Duodenal mucosa (tissue), 2 donors: ENCODE measurements at regions not wholly inside any gene's neighbourhood (a gene's known extent, or its start where the extent isn't known, plus 50 kb on each side); places are given as distances from the start of the nearest gene placed in this dataset.

Experiments
- H3K27ac ChIP-seq: one replicate; pipeline ENCODE4 v1.7.0; 2013; ENCODE audit warnings: low read depth, low read length
- H3K27me3 ChIP-seq, 2 donors: one replicate each; pipeline ENCODE4 v1.7.0; 2013; ENCODE audit warnings: low read length in 2 of 2, control low read depth in 1 of 2; ENCODE audit not compliant: insufficient read depth in 2 of 2, control insufficient read depth in 1 of 2
- H3K36me3 ChIP-seq, 2 donors: one replicate each; pipeline ENCODE4 v1.7.0; 2013; ENCODE audit warnings: low read length in 2 of 2, control low read depth in 1 of 2; ENCODE audit not compliant: insufficient read depth in 2 of 2, control insufficient read depth in 1 of 2
- H3K4me1 ChIP-seq, 2 donors: one replicate each; pipeline ENCODE4 v1.7.0; 2013; ENCODE audit warnings: low read length in 2 of 2, control low read depth in 1 of 2; ENCODE audit not compliant: insufficient read depth in 2 of 2, control insufficient read depth in 1 of 2
- H3K4me3 ChIP-seq, 2 donors: one replicate each; pipeline ENCODE4 v1.7.0; 2013; ENCODE audit warnings: low read length in 2 of 2, low read depth in 1 of 2
- H3K9ac ChIP-seq, 2 donors: one replicate each; pipeline ENCODE4 v1.7.0; 2013; ENCODE audit warnings: low read length in 2 of 2, low read depth in 1 of 2
- H3K9me3 ChIP-seq, 2 donors: one replicate each; pipeline ENCODE4 v1.7.0; 2013; ENCODE audit warnings: low read length in 2 of 2, control low read depth in 1 of 2; ENCODE audit not compliant: control insufficient read depth in 1 of 2

DNA sequence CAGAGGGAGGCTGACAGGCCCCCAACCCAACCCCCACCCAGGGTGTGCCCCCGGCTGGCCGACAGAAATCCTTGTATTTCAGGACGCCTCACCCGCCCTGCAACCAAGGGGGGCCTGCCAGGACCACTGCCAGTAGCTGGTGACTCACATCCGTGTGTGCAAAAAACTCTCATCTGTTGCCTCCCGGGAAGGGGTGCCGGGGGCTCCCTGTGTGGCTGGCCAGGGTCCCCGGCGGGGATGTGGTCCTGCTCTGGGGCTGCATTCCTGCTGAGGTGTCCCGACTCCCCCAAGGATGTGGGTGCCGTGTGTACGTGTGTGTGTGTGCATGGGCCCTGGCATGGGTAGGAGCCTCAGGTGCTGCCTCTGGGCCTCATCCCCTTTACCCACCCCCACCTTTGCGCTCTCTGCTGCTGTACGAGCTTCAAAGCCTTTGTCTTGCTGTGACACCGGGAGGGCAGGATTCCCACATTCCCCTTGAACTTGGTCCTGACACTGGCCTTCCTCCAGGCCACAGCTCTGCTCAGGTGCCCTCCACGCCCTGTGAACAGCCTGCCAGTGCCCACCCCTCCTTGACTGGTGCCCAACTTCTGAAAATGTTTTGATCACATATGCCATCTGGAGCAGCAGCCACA, 226.3 kb upstream of the HDAC4 start:
- Histone ChIP-seq H3K9me3 (no peaks in the 10 kb centered on the region), H3K27me3 (no peaks in the 10 kb centered on the region), H3K9ac (no peak overlapping the region), H3K27ac (no peak overlapping the region), H3K36me3 (no peaks in the 10 kb centered on the region), H3K4me1 (no peaks in the 10 kb centered on the region), H3K4me3 (no peak overlapping the region)

DNA sequence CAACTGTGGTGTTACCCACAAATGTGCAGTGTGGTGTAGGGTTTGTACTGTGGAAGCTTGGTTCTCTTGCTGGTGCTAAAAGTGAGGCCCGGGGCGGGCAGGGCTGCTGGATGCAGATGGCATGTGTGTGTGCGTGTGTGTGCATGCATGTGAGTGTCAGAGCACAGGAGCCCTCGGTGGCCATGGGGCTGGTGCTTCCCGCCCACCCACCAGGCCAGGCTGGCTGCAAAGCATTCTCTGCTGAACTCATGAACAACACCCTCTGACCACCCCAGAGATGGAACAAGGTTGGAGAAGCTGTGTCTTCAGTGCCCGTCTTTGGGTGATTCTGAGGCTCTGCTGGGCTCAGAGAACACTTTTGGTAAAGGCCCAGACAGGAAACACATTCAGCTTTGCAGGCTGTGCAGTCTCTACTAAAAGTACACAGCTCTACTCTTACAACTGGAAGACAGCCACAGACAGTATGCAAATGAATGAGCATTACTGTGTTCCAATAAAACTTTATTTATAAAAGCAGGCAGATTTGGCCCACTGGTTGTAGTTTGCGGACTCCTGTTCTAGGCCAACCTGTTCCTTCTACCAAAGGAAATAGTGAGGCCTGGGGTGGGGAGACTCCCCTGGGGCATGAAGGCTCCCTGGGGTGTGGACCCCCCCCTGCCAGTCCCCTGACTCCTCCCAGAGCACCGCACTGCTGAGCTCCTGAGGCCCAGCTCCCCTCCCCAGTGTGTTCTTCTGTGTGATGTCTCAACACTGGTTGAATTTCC, 225.3 kb upstream of the HDAC4 start:
- Histone ChIP-seq H3K9me3 (no peaks in the 10 kb centered on the region), H3K4me1 (no peaks in the 10 kb centered on the region), H3K27me3 (no peaks in the 10 kb centered on the region), H3K9ac (no peak overlapping the region), H3K36me3 (no peaks in the 10 kb centered on the region), H3K4me3 (no peak overlapping the region), H3K27ac (no peak overlapping the region)

DNA sequence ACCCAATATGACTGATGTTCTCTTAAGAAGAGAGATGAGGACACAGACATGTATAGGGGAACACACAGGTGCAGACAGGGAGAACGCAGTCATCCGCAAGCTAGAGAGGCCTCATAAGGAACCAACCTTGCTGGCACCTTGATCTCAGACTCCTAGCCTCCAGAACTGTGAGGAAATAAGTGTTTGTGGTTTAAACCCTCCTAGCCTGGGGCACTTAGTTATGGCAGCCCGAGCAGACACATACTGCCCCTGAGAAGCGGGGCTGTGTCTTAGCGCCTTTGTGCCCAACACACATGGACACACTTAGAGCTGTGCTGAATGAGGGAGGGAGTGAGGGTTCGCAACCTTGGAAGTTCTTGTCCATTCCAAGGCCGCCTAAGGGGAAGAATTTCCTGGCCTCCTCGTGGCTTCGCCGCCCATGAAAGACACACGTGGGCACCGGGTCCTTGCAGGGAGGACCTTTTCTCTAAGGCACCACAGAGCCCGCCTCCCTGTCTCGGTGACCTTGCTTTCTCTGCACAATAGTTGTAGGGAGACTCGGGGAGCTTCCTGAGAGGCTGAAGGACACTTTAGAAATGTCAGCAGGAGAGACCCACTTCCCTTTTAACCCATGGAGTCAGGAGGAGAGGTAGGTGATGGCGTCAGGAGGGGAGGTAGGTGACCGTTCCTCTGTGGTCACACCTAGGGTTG, 224.5 kb upstream of the HDAC4 start:
- Histone ChIP-seq H3K9ac (no peak overlapping the region), H3K9me3 (no peaks in the 10 kb centered on the region), H3K4me3 (no peak overlapping the region), H3K36me3 (no peaks in the 10 kb centered on the region), H3K27me3 (no peaks in the 10 kb centered on the region), H3K27ac (no peak overlapping the region), H3K4me1 (no peaks in the 10 kb centered on the region)

DNA sequence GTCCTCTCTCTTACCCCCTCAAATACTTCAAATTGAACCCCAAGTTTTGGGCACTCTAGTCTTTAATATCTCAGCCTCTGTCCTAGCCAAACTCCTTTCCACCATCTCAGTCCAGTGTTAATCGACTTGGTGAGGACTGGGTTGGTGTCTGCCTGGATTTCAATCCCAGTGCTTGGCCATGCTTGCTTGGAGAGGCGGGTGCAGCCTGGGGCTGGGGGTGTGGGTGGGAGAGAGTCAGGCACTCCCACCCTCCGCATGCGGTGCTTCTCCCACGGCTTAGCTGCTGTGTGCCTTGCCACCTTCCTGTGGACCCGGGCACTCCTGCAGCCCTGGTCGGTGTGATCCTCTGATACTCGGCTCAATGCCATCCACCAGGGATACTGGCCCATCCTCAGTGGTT, 220.8 kb upstream of the HDAC4 start:
- Histone ChIP-seq H3K36me3 (no peaks in the 10 kb centered on the region), H3K4me3 (no peak overlapping the region), H3K4me1 (no peaks in the 10 kb centered on the region), H3K9me3 (no peaks in the 10 kb centered on the region), H3K27ac (no peak overlapping the region), H3K27me3 (no peaks in the 10 kb centered on the region), H3K9ac (no peak overlapping the region)

DNA sequence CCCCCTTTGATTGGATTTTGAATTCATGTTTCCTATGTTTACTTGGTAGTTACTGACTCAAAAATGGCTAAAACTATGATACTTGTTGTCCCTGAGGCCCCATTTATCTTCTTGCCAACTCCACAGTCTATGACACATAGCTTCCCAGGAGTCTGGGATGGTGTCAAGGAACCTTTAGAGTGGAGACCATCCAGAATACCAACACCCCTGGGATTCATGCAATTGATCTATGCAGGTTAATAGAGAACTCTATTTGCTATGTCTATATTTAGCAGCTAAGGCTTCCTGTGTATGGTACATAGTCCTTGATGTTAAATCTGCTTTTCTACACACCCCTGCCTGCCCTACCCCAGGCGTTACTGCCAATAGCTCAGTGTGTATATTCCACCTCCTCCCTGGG, 218.5 kb upstream of the HDAC4 start:
- Histone ChIP-seq H3K4me1 (no peaks in the 10 kb centered on the region), H3K36me3 (no peaks in the 10 kb centered on the region), H3K27ac (no peak overlapping the region), H3K9me3 (no peaks in the 10 kb centered on the region), H3K4me3 (no peak overlapping the region), H3K27me3 (no peaks in the 10 kb centered on the region), H3K9ac (no peak overlapping the region)

DNA sequence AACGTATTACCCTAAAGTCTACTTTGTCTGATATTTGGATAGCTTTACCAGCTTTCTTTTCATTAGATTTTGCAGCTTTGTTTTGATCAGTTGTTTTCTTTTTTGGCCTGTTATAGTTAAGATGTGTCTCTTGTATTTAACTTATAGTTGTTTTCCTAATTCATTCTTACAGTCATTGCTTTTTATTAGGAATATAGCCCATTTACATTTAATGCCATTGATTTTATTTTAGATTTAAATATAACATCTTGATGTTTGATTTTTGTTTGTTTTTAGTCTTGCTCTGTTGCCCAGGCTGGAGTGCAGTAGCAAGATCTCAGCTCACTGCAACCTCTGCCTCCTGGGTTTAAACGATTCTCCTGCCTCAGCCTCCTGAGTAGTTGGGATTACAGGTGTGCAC, 215.9 kb upstream of the HDAC4 start:
- Histone ChIP-seq H3K4me3 (no peak overlapping the region), H3K27ac (no peak overlapping the region), H3K36me3 (no peaks in the 10 kb centered on the region), H3K4me1 (no peaks in the 10 kb centered on the region), H3K27me3 (no peaks in the 10 kb centered on the region), H3K9me3 (no peaks in the 10 kb centered on the region), H3K9ac (no peak overlapping the region)

DNA sequence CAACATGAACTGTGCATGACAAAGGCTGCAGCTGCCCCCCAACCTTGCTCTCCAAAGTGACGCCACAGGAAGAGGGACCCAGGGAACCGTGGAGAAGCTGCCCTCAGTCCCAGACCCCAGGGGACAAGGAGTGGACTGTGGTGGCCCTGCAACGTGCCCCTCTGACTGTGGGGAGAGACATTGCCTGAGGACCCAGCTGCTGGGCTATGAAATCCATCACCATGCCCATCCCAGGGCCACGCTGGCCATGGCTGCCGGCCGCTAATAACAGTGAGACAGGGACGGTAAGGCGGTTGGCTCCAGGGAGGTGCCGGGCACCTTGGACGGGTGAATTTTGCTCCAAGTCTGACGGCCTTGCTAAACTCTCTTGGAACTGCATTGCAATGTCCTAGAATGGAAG, 211.3 kb upstream of the HDAC4 start:
- no peaks in the 10 kb centered on the region for H3K27me3 ChIP-seq
- H3K36me3 ChIP-seq: no peaks in the 10 kb centered on the region
- no peaks in the 10 kb centered on the region for H3K9me3 ChIP-seq
- H3K9ac ChIP-seq: no peak overlapping the region
- H3K4me3 ChIP-seq: no peak overlapping the region
- H3K27ac ChIP-seq: no peak overlapping the region
- H3K4me1 ChIP-seq: no peaks in the 10 kb centered on the region

DNA sequence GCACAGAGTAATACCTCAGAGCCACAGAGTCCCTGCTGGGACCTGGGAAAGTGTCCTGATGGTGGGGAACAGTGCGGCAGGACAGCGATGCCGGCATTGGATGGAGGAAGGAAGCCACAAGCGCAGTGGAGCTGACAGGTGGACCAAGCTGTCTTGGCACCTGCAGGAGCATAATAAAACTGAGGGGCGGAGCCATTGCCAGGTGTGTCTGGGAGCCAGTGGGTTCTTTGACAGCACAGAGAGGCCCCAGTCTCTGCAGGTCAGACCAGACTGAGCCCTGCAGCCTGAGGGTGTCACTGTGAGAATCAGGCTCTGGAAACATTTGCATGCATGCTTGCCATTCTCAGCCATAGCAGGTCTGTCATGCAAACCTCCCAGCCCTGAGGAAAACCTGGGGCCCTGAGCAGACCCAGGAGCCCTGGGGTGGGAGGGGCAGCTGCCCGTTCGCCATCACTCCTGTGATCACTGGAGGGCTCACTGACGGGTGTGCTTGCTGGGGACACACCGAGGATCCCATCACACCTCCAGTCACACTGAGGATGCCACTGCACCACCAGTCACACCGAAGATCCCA, 210.5 kb upstream of the HDAC4 start:
- Histone ChIP-seq H3K27ac (no peak overlapping the region), H3K4me3 (no peak overlapping the region)

DNA sequence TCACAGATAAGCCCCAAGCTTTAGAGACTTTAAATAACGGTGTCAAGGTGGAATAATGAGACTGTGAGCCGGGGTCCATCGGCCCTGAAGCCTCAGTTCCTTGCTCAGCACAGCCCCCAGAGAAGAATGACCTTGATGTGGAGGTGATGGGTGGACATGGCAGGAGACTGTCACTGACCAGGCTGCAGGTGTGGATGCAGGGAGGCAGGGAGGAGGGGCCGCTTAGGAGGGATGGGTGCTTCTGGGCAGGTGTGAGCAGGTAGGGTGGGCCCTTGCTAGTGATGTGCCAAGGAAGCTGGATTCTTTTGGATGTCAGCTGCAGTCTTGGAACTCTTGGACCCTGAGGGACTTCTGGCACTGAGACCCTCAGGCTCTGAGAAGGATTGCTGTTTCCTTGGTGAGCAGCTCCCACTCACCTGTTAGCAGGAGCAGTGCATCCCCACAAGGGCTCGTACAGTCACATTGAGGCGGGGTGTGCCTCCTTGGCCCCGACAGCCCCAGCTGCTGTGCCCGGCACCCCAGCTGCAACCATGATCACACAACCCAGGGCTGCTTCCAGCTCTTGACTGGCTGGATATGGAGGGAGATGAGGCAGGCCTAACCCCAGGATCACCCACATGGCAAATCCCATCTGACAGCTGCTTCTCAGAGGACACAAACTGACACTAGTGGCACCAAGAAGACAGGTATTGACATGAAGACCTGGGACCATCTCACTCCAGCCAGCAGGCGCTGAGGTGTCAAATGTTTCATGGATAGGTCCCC, 209.8 kb upstream of the HDAC4 start:
- Histone ChIP-seq H3K4me3 (no peak overlapping the region), H3K9ac (no peak overlapping the region), H3K27me3 (no peaks in the 10 kb centered on the region), H3K36me3 (no peaks in the 10 kb centered on the region), H3K9me3 (no peaks in the 10 kb centered on the region), H3K27ac (no peak overlapping the region), H3K4me1 (no peaks in the 10 kb centered on the region)

More for the DNA sequence above, 210.5 kb upstream of the HDAC4 start:
- H3K27me3 ChIP-seq: no peaks in the 10 kb centered on the region
- no peaks in the 10 kb centered on the region for H3K9me3 ChIP-seq
- no peaks in the 10 kb centered on the region for H3K36me3 ChIP-seq
- no peak overlapping the region for H3K9ac ChIP-seq
- no peaks in the 10 kb centered on the region for H3K4me1 ChIP-seq
